ENCODE measurements at regions not wholly inside any gene's neighbourhood (a gene's known extent, or its start where the extent isn't known, plus 50 kb on each side); places are given as distances from the start of the nearest gene placed in this dataset.

- H3K4me2 ChIP-seq (ENCODE audit: insufficient read depth, insufficient read length, low read length): no peak overlapping the region
- no peaks in the 10 kb centered on the region for H3K9me3 Mint-ChIP-seq
Observed at GRCh38 chr12:87687362-87687761, 341.8 kb downstream of the C12orf50 start.

More at GRCh38 chr12:87687362-87687761, 341.8 kb downstream of the C12orf50 start:
- Histone ChIP-seq H3T11ph (ENCODE audit: low read length) (no peak overlapping the region), H2BK20ac (ENCODE audit: low read depth, low read length, poor library complexity, severe bottlenecking) (no peak overlapping the region), H3K9me3 (ENCODE audit: control insufficient read depth, low read depth, low read length) (no peaks in the 10 kb centered on the region), H2AFZ (ENCODE audit: low read length) (peak overlapping the region; percentile 87), H4K8ac (replicated peaks; ENCODE audit: insufficient read length, low read depth, low read length) (no peak overlapping the region), H3K27me3 (ENCODE audit: insufficient read depth, low read length) (no peaks in the 10 kb centered on the region), H4K20me1 (ENCODE audit: control insufficient read depth, insufficient read depth, insufficient read length) (no peaks in the 10 kb centered on the region), H3K18ac (ENCODE audit: insufficient read length, low read depth, low read length) (no peak overlapping the region), H3K27ac (ENCODE audit: insufficient read length, low read depth, low read length) (no peak overlapping the region), H3K79me1 (ENCODE audit: insufficient read depth, low read depth, low read length, poor library complexity, severe bottlenecking) (no peaks in the 10 kb centered on the region), H3K79me2 (ENCODE audit: insufficient read depth, low read length) (no peaks in the 10 kb centered on the region), H2BK12ac (ENCODE audit: insufficient read length, low read depth, low read length) (no peak overlapping the region), H3K56ac (ENCODE audit: insufficient read length, low read depth, low read length) (no peak overlapping the region), H3K14ac (ENCODE audit: insufficient read depth, low read length) (no peak overlapping the region), H4K91ac (ENCODE audit: insufficient read length, low read depth, low read length) (no peak overlapping the region), H3K4ac (ENCODE audit: low read depth, low read length) (no peak overlapping the region), H2BK15ac (ENCODE audit: low read depth, low read length) (no peak overlapping the region), H3K23ac (ENCODE audit: insufficient read length, low read depth, low read length) (no peak overlapping the region), H2AK5ac (ENCODE audit: insufficient read length, low read length) (no peak overlapping the region), H3K9ac (ENCODE audit: extremely low read depth, insufficient read length, low read length) (no peak overlapping the region), H2BK5ac (ENCODE audit: insufficient read length, low read length) (no peak overlapping the region), H3K23me2 (ENCODE audit: insufficient read length, low read depth, low read length, poor library complexity, severe bottlenecking) (no peaks in the 10 kb centered on the region), H4K5ac (ENCODE audit: insufficient read length, low read depth, low read length) (no peak overlapping the region), H2BK120ac (ENCODE audit: low read depth, low read length, poor library complexity, severe bottlenecking) (no peak overlapping the region), H3K4me1 (ENCODE audit: insufficient read depth, low read length) (no peaks in the 10 kb centered on the region)
- Mint-ChIP-seq H3K27ac (no peak overlapping the region; a peak in 2 of 7 replicates), H3K36me3 (ENCODE audit: insufficient read depth in 1 of 3, low read depth in 3 of 3) (no peaks in the 10 kb centered on the region), H3K4me1 (peaks cover 2 to 5% of the 10 kb centered on the region in 2 experiments), H3K4me3 (no peak overlapping the region), H3K27me3 (ENCODE audit: low read depth) (no peaks in the 10 kb centered on the region)
- TF ChIP-seq CTCF (conservative IDR thresholded peaks at IDR 0.05): no peak
- WGBS (ENCODE audit: extremely low coverage, insufficient read length, low lambda C conversion rate): no CpG with 5 or more reads among the region's 6 CpGs
- DNase-seq: peak; percentile 46
